Upper lobe of left lung (tissue), 6 donors: ENCODE measurements at regions not wholly inside any gene's neighbourhood (a gene's known extent, or its start where the extent isn't known, plus 50 kb on each side); places are given as distances from the start of the nearest gene placed in this dataset.

Source experiments
- ATAC-seq, 2 donors: fragments of 200-7000 bp; cut with Tn5 transposase; one replicate each; pipeline ENCODE4 v1.9.1; 2022; ENCODE audit warnings: mild to moderate bottlenecking in 2 of 2, moderate library complexity in 2 of 2; ENCODE audit not compliant: low FRiP score in 2 of 2
- DNase-seq, 2 donors: peaks; one replicate each; pipeline ENCODE4 v3.0.0-alpha.2; 2019 to 2020
- H3K27ac ChIP-seq, 4 donors: fragments of 200-600 bp; sonication (generic); one replicate each; pipeline ENCODE4 v1.5.1; 2016 to 2019
- H3K27me3 ChIP-seq, 4 donors: fragments of 200-600 bp; sonication (generic); one replicate each; pipeline ENCODE4 v1.5.1; 2017 to 2019
- H3K36me3 ChIP-seq, 4 donors: fragments of 200-600 bp; sonication (generic); one replicate each; pipeline ENCODE4 v1.5.1; 2016 to 2019
- H3K4me1 ChIP-seq, 4 donors: fragments of 200-600 bp; sonication (generic); one replicate each; pipeline ENCODE4 v1.5.1; 2018 to 2019
- H3K4me3 ChIP-seq, 4 donors: fragments of 200-600 bp; sonication (generic); one replicate each; pipeline ENCODE4 v1.5.1; 2017 to 2019; ENCODE audit warnings: mild to moderate bottlenecking in 2 of 4, moderate library complexity in 1 of 4
- H3K9me3 ChIP-seq, 4 donors: fragments of 200-600 bp; sonication (generic); one replicate each; pipeline ENCODE4 v1.5.1; 2018 to 2019
- EP300 ChIP-seq, 4 donors: sonication (generic); formaldehyde crosslinking; IDR thresholded peaks; one replicate each; pipeline ENCODE4 v1.5.1; 2017; ENCODE audit warnings: antibody characterized with exemption in 4 of 4, control low read depth in 2 of 4
- POLR2A ChIP-seq, 4 donors: fragments of 450-650 bp; IDR thresholded peaks; one replicate each; pipeline ENCODE4 v1.5.1; 2016 to 2017; ENCODE audit warnings: antibody characterized with exemption in 4 of 4, mild to moderate bottlenecking in 2 of 4
- POLR2AphosphoS5 ChIP-seq, 2 donors: sonication (generic); formaldehyde crosslinking; IDR thresholded peaks; one replicate each; pipeline ENCODE4 v1.5.1; 2017; ENCODE audit warnings: antibody characterized with exemption in 2 of 2
- WGBS, 2 donors: methylation state at CpG; one replicate each; pipeline ENCODE4 v1.1.5; 2017 to 2018; 5-methylcytosine and 5-hydroxymethylcytosine counted together
- TF ChIP-seq, protein P1 (sequence below), 6 experiments: fragments of 450-650 bp in 4 of 6; fragments of 200-600 bp in 2 of 6; sonication (generic) in 2 of 6; IDR thresholded peaks; one replicate each; pipeline ENCODE4 v1.5.1; 2016 to 2019; ENCODE audit warnings: antibody characterized with exemption in 6 of 6
- donor health status: DM: no; HTN: no; CAD: no; lungs with moderate emphysema.
- donor health status: DM: no; HTN: yes; CAD: no; lungs with severe emphysema.

- Histone ChIP-seq H3K4me1 (no peaks in the 10 kb centered on the region), H3K27me3 (no peaks in the 10 kb centered on the region), H3K27ac (no peak overlapping the region), H3K9me3 (no peaks in the 10 kb centered on the region), H3K4me3 (no peak overlapping the region), H3K36me3 (no peaks in the 10 kb centered on the region)
- 81 to 86% methylated on average over 3 of the region's 3 CpGs for WGBS, 2 donors
- DNase-seq (no peak), ATAC-seq (no peak)
- TF ChIP-seq, protein P1, sequence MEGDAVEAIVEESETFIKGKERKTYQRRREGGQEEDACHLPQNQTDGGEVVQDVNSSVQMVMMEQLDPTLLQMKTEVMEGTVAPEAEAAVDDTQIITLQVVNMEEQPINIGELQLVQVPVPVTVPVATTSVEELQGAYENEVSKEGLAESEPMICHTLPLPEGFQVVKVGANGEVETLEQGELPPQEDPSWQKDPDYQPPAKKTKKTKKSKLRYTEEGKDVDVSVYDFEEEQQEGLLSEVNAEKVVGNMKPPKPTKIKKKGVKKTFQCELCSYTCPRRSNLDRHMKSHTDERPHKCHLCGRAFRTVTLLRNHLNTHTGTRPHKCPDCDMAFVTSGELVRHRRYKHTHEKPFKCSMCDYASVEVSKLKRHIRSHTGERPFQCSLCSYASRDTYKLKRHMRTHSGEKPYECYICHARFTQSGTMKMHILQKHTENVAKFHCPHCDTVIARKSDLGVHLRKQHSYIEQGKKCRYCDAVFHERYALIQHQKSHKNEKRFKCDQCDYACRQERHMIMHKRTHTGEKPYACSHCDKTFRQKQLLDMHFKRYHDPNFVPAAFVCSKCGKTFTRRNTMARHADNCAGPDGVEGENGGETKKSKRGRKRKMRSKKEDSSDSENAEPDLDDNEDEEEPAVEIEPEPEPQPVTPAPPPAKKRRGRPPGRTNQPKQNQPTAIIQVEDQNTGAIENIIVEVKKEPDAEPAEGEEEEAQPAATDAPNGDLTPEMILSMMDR (IDR thresholded peaks at IDR 0.05): no peak
- TF ChIP-seq EP300 (IDR thresholded peaks at IDR 0.05) (no peak), POLR2AphosphoS5 (IDR thresholded peaks at IDR 0.05) (no peak), POLR2A (IDR thresholded peaks at IDR 0.05) (no peak)
Measured at GRCh38 chr14:97319691-97320090, 522.5 kb downstream of the VRK1 start.

- Histone ChIP-seq H3K9me3 (no peaks in the 10 kb centered on the region), H3K4me3 (no peak overlapping the region), H3K27me3 (no peaks in the 10 kb centered on the region), H3K27ac (no peak overlapping the region), H3K4me1 (no peaks in the 10 kb centered on the region), H3K36me3 (no peaks in the 10 kb centered on the region)
- 90 to 93% methylated on average over 3 of the region's 3 CpGs for WGBS, 2 donors
- DNase-seq (no peak), ATAC-seq (no peak)
- no peak for TF ChIP-seq EP300 (IDR thresholded peaks at IDR 0.05)
- TF ChIP-seq, protein P1 (IDR thresholded peaks at IDR 0.05): no peak
- TF ChIP-seq POLR2AphosphoS5 (IDR thresholded peaks at IDR 0.05): no peak
- no peak for TF ChIP-seq POLR2A (IDR thresholded peaks at IDR 0.05)
Measured at GRCh38 chr14:97328743-97329142, 531.6 kb downstream of the VRK1 start.

- ATAC-seq (no peak), DNase-seq (no peak)
- Histone ChIP-seq H3K27ac (no peak overlapping the region), H3K36me3 (no peaks in the 10 kb centered on the region), H3K4me3 (no peak overlapping the region), H3K27me3 (no peaks in the 10 kb centered on the region), H3K9me3 (no peaks in the 10 kb centered on the region), H3K4me1 (no peaks in the 10 kb centered on the region)
- TF ChIP-seq EP300 (IDR thresholded peaks at IDR 0.05): no peak
- WGBS, 2 donors: 82 to 94% methylated on average over 2 of the region's 2 CpGs
Measured at GRCh38 chr14:97329701-97330100, 532.5 kb downstream of the VRK1 start.

DNA sequence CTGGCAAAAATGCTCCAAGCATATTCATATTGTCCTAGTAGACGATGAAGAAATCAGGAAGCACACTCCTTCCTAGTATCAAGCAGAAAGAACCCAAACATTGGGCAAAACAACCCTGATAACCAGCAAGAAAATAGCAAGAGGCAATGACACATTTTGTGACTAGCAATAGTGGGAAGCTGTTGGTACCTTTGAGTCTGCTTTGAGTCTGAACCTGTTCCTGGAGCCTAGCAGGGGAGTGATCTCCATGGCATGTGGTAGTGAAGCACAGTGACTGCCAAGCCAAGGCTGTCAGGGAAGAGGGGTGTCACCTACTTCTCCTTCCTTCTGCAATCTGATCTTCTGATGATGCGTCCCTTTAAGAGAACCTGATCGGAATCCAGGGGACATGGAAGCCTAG is 533.9 kb downstream of the VRK1 start:
- H3K36me3 ChIP-seq: no peaks in the 10 kb centered on the region
- no peaks in the 10 kb centered on the region for H3K4me1 ChIP-seq
- TF ChIP-seq EP300 (IDR thresholded peaks at IDR 0.05) (no peak), POLR2A (IDR thresholded peaks at IDR 0.05) (no peak), POLR2AphosphoS5 (IDR thresholded peaks at IDR 0.05) (no peak)
- TF ChIP-seq, protein P1 (IDR thresholded peaks at IDR 0.05): no peak
- no peaks in the 10 kb centered on the region for H3K9me3 ChIP-seq
- DNase-seq (no peak), ATAC-seq (no peak)
- no peak overlapping the region for H3K27ac ChIP-seq
- no peak overlapping the region for H3K4me3 ChIP-seq
- 70 to 80% methylated on average over 3 of the region's 3 CpGs for WGBS, 2 donors
- H3K27me3 ChIP-seq: no peaks in the 10 kb centered on the region

- DNase-seq (no peak), ATAC-seq (no peak)
- no peaks in the 10 kb centered on the region for H3K4me1 ChIP-seq
- H3K36me3 ChIP-seq: no peaks in the 10 kb centered on the region
- H3K9me3 ChIP-seq: no peaks in the 10 kb centered on the region
- no peak overlapping the region for H3K4me3 ChIP-seq
- TF ChIP-seq, protein P1 (IDR thresholded peaks at IDR 0.05): no peak
- no peak for TF ChIP-seq EP300 (IDR thresholded peaks at IDR 0.05)
- TF ChIP-seq POLR2AphosphoS5 (IDR thresholded peaks at IDR 0.05): no peak
- no peak for TF ChIP-seq POLR2A (IDR thresholded peaks at IDR 0.05)
- WGBS, 2 donors: 59 to 61% methylated on average over 3 of the region's 3 CpGs
- no peak overlapping the region for H3K27ac ChIP-seq
- H3K27me3 ChIP-seq: no peaks in the 10 kb centered on the region
Measured at GRCh38 chr14:97331526-97331925, 534.3 kb downstream of the VRK1 start.
